NCI-H1436 (cell line): ENCODE measurements at regions not wholly inside any gene's neighbourhood (a gene's known extent, or its start where the extent isn't known, plus 50 kb on each side); places are given as distances from the start of the nearest gene placed in this dataset.
A peak's percentile ranks its signal among the peaks of the same experiment; 100 is the strongest.

Source experiments
- DNase-seq: peaks from one replicate; lab custom pipeline; 2025; lab: John Stamatoyannopoulos, UW

DNA sequence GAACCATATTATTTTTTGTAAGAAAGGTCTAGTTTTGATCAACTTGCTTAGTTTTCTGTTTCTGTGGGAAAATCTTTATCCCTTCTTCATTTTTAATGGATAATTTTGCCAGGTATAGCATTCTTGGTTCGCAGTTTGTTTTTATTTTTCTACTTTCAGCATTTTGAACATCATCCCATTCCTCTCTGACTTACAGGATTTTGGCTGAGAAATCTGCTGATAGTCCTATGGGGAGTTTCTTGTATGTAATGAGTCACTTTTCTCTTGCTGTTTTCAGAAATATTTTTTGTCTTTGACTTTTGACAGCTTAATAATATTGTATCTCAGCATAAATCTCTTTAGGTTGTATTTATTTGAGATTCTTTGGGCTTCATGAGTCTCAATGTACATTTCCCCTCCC is 389.1 kb downstream of the PBX1 start:
- DNase-seq, result no peak

DNA sequence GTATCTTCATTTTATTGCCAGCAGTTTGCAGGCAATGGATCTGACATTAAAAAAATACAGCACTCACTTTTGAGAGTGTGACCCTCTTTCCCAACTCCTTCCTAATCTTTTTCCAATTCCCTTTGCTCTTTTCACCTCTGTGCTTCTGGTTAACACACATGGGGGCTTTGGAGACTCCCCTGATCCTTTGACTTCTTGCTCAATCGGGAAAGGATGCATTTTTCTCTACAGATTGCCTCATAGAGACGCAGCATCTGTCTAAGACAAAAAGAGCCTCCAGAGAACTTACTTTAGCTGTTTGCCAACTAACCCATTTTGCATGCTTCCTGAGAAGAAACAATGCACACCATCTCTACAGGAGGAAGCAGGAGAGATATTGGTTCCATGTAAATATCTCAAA is 378.3 kb downstream of the PBX1 start:
- DNase-seq, result no peak

DNA sequence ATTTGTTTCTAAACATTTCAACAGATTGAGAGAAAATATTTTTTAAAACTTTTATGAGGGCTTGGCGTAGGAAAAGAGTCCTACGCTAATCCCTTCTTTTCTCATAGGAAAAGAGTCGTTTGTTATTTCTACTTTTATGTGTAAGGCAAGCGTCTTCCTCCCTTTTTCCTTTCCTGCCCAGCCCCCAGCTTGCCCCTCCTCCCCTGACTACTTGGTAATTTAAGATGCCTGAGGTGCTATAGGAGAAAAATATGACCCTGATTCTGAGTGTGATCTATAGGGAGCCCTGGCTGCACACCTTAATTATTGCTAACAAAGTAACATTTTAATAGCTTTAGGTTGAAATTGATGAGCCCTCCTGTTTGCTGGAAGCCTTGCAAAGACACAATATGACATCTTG is 373.6 kb downstream of the PBX1 start:
- no peak for DNase-seq

DNA sequence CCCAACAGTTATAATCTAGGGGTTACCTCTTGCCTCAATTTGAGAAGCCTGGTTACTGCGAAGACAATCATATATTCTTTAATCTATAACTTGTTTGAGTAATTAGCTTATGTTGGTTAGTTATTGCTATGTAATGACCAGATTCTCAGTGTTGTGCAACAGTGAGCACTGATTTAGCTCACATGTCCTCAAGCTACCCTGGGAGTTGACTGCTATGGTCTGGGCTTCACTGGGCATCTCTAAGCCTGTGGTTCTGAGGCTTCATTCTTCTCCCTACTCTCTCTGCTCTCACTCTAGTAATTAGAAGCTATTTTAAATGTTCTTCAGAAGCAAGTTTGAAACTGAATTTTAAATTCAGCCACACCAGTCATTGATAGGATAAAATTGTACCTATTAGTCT is 371.8 kb downstream of the PBX1 start:
- no peak for DNase-seq

DNA sequence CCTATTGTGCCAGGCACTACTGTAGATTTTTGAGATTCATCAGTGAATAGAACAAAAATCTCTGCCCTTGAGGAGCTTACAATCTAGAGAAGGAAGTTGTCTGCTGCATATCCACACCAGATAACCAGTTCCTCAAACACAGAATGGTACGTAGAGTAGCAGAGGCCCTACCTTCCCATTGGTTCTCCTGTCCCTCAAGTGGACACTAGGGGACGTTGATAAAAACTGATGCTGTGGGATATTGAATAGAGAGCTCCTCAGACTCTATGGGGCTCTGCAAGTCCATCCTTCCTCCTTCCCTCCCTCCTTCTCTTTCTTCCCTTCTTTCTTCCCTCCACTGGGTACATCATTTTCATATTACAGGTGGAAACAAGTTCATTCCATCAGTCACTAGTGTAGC is 371.3 kb downstream of the PBX1 start:
- DNase-seq, result no peak

DNA sequence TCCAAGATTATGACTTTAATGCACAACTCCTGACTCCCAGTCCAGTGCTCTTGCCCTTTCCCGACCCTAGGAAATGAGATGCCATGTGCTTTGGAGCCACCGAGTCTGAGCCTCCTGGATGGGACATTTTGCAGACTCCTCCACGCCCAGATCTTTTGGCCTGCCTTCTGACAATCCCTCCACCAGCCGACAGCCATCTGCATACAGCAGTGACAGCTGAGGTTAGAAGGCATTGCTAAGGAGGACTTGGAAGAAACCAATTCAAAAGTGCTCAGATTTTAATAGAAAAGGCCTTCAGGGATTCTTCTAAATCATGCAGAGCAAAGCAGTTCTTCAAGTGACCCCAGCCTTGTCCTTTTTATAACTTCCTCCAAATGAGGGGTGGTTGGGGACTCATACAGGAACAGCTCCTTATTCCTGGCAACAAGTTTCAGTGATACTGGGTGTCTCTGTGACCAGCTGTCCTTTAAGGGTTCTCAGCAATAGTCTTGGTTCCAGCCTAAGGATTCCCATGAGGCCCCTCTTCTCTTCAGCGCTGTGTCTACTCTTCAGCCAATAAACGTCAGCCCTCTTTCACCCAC is 369.3 kb downstream of the PBX1 start:
- DNase-seq, result no peak

DNA sequence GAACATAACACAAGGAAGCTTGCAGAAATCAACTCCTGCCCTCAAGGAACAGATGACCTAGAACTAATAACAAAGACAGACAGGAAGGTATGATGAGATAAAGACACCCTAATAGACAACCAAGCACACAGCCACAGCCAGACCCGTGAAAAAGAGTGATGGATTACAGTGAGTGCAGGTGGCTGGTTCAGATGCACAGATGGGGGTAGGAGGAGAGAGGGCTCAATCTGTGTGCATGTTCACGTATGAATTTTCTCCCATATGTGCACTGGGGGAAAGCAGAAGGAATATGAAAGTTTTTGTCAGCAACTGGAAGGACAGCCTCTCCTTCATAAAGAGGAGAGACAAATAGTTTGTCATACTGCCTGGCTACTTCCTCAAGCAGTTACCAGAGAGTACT is 367.1 kb downstream of the PBX1 start:
- no peak for DNase-seq

DNA sequence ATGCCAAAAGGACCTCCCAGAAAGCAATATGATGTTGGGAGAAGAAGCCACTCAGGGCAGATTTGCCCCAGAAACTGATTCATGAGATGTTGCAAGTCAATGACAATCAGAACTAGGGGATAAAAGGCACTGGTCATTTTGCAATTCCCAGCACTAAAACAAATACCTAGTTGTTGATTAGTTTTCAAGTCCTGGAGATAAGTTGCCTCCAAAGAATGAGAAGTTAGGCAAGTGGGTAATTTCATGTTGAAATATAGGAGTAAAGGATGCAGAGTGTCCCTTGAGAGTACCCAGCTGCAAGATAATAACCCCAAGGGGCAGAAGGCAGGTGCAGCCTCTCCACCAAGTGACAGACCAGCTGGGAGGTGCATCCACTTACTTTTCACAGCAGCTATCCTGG is 363.6 kb downstream of the PBX1 start:
- peak; percentile 72 for DNase-seq

DNA sequence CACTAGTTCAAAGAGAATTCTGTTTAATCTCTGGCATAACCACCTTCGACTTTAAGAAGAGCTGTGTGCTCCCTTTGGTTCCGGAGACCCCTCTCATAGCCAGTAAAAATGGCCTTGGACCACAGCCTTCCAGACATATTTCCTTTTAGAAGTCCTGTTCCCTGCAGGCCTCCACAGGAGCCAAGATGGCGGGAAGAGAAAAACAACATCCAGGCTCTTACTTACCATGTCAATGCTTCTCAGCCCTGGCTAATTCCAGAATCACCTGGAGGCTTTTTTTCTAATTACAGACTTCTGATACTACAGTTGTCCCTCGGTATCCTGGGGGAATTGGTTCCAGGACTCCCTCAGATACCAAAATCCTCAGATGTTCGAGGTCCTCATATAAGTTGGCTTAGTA is 362.5 kb downstream of the PBX1 start:
- no peak for DNase-seq

DNA sequence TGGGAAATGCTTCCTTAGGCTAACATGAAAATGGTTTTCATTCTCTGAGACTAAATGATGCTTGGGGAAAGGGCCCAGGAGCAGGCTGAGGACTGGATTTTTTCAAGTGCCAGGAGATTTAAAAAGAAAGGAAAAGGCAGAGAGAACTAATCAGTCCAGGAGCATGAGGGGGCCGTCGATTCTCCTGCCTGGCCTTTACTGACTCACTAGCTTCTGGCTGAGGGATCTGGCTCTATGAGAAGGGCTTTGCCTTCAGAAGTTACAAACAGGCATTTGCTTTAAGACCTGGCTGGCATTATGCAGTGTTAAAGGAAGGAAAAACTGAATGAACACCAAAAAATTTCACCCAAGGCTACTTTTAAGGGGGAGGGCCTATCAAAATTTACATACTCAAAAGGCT is 359.2 kb downstream of the PBX1 start:
- DNase-seq, result no peak

DNA sequence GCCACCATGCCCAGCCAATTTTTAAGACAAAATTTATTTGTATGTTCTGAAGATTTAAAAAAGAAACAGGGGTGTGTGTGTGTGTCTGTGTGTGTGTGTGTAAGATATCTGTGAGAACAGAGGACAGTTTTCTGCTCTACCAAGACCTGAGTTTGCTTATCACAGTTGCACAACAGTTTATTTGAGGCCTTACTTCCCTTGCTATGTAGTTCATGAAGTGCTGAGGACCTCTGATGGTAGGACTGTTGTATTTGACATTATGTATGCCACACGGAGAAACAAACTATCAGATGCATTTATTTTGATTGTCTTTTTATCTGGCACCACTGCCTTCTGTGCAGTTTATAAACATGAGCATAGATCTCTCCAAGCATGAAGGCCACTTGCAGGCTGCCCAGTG is 355.2 kb downstream of the PBX1 start:
- DNase-seq, result no peak

DNA sequence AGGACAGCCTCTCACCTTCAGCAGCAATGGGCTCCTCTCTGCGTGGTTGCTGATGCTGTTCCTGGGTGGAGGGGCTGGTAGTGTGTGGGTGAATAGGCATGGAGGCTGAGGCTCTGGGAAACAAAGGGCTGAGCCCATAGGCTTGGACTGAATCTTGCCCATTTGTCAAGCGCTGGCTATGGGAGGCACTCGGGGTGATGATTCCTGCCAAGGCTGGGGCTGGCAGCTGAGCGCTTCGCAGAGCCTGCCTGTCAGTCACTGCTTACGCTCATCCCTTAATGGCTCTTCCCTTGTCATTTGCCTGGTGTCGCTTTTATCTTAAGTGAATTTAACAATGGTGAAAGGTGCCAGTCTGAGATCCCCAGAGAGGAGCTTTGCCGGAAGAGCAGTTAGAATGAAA is 353.3 kb downstream of the PBX1 start:
- peak; percentile 28 for DNase-seq

DNA sequence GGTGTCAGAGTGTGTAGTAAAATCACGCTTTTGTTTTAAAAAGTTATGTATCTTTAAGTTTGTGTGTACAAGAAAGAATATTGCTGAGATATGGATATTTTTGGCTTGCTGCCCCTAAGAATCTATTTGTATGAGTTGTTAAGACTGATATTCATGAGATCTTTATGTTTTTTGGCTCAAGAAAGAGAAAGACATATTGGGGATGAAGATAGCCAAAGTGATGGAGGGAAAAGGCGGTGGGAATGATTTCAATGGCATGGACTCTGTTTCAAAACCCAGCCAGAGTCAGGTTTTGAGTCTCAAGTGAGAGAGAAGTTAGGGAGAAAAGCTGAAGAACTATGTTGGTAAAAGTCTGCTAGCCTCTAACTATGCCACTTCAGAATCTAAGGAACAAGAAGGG is 351.7 kb downstream of the PBX1 start:
- DNase-seq, result no peak

DNA sequence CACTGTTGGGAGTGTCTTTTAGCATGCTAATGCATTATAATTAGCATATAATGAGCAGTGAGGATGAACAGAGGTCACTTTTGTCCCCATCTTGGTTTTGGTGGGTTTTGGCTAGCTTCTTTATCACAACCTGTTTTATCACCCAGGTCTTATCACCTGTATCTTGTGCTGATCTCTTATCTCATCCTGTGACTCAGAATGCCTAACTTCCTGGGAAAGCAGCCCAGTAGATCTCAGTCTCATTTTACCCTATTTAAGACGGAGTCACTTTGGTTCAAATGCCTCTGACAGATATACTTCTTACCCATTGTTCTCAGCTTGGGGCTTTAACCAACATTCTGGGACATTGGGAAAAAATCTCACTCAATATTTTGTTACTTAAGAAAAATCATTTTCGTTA is 348.7 kb downstream of the PBX1 start:
- DNase-seq, result no peak

DNA sequence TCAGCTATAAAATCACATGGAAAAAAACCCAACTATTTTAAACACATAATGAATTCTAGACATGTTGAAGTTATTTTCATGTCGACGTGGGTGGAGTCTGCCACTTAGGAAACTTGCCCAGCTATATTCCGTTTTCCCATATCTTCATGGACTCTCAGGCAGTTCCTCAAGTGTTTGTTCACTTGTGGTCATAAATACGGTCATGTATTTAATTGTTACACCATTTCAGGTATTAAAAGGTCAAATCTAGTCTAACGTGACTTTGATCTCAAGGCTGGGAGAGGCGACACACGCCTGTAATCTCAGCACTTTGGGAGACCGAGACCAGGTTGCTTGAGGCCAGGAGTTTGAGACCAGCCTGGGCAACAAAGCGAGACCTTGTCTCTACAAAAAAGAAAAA is 346.9 kb downstream of the PBX1 start:
- no peak for DNase-seq

DNA sequence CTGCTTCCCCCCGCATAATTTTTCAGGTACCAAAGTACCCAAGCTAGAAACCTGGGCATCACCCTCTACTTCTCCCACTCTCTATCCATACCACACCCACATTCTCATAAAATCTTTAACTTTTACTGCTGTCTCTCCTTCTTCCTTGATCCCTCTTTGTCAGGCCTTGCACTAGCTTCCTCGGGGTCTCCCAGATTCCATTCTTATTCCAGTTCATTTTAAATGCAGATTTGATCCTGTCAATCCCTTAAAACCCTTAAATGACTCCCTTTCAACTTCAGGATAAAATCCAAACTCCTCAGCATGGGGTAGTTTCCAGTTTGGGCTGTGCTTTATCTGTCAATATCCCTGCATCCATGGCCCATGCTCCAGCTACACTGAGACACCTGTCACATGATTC is 343.5 kb downstream of the PBX1 start:
- no peak for DNase-seq
